ENCODE measurements at regions not wholly inside any gene's neighbourhood (a gene's known extent, or its start where the extent isn't known, plus 50 kb on each side); places are given as distances from the start of the nearest gene placed in this dataset.
"Not testable (repeated sequence)": the region's sequence is repeated elsewhere in the genome, so short reads cannot be mapped to it uniquely, and the experiment has no call there.

DNA sequence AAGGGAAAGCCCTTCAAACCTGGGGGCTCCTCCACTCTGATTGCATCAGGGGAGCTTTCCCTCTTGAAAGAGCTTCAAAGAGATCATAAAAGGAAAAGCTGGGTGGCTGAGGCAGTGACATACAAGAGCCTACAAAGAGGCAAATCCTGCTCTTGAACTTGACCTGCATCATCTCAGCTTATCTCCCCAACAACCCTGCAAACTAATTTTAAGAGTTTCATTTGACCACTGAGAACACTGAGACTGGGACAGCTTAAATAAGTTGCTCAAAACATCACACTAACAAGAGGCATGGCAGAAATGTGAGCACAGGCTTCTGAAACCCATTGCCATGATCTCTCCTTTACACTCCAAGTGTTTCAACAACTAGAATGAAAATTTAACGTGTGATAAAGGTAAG, 101.6 kb upstream of the PPARGC1A start:
- Mint-ChIP-seq H3K27me3 (no peaks in the 10 kb centered on the region), H3K4me1 (no peaks in the 10 kb centered on the region), H3K9me3 (no peaks in the 10 kb centered on the region), H3K36me3 (ENCODE audit: low read depth) (no peaks in the 10 kb centered on the region), H3K4me3 (no peak overlapping the region), H3K27ac (no peak overlapping the region)
- no peak for DNase-seq
- ChIA-PET POLR2A (no interaction called here), CTCF (no interaction called here)

DNA sequence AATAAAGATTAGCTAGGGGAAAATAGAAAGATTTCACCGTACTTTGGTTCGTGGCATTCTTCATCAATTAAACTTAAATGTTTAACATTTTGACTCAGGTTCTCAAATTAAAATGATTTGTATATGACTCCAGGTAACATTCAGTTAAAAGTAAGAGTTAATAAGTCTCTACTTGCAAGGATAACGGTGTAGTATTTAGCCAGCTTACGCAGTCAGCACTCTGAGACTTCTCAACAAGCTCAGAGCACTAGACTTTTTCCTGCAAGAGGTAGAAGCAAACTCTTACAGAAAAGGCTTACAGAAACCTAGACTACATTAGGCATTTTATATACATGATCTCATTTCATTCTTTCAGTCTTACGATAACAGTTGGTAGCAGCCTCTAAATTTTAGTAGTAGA, 96.4 kb upstream of the PPARGC1A start:
- Mint-ChIP-seq H3K27me3 (no peaks in the 10 kb centered on the region), H3K36me3 (ENCODE audit: low read depth) (no peaks in the 10 kb centered on the region), H3K27ac (no peak overlapping the region), H3K4me3 (no peak overlapping the region), H3K4me1 (no peaks in the 10 kb centered on the region), H3K9me3 (no peaks in the 10 kb centered on the region)
- POLR2A ChIA-PET: no interaction called here
- CTCF ChIA-PET: no interaction called here
- DNase-seq: no peak

DNA sequence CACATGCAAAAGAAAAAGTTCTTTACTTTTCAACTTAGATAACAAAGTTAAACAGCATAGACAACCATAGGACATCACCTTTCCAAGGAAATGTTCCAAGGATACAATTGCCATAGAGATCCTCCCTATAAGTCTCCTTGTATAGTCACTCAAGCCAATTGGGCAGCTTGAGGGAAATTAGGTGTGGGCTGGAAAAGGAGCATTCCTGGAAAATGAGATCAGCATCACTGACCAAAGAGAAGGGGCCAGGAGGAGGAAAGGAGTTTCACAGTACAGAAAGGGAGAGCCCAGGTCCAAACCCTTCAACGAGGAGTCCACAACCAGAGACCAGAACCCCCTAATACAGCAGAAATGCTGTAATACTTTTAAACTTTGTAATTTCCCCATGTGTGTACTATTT, 91.5 kb upstream of the PPARGC1A start:
- Mint-ChIP-seq H3K36me3 (ENCODE audit: low read depth) (no peaks in the 10 kb centered on the region), H3K27ac (no peak overlapping the region), H3K27me3 (no peaks in the 10 kb centered on the region), H3K4me1 (no peaks in the 10 kb centered on the region), H3K4me3 (no peak overlapping the region), H3K9me3 (no peaks in the 10 kb centered on the region)
- no peak for DNase-seq
- POLR2A ChIA-PET: no interaction called here
- CTCF ChIA-PET: no interaction called here

DNA sequence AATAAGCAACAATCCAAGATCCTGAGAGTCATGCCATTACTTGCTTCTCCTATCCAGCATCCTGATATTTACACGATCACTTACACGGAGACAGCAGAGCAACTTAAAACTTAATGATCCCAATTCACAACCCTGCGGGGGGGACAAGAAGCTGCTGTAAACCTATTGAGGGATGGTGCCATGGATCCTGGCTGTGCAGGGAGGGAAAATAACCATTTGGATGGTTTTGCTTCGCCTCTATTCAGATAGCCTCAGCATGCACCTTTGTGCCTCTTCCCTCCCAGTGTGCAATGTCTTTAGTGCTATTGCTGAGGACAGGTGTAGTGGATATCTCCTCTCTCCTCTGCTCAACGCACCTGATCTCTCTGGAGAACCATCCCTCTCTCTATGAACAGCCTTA, 89.7 kb upstream of the PPARGC1A start:
- Mint-ChIP-seq H3K36me3 (ENCODE audit: low read depth) (no peaks in the 10 kb centered on the region), H3K4me3 (no peak overlapping the region), H3K4me1 (no peaks in the 10 kb centered on the region), H3K27me3 (no peaks in the 10 kb centered on the region), H3K9me3 (no peaks in the 10 kb centered on the region), H3K27ac (no peak overlapping the region)
- DNase-seq: no peak
- POLR2A ChIA-PET: no interaction called here
- CTCF ChIA-PET: no interaction called here

DNA sequence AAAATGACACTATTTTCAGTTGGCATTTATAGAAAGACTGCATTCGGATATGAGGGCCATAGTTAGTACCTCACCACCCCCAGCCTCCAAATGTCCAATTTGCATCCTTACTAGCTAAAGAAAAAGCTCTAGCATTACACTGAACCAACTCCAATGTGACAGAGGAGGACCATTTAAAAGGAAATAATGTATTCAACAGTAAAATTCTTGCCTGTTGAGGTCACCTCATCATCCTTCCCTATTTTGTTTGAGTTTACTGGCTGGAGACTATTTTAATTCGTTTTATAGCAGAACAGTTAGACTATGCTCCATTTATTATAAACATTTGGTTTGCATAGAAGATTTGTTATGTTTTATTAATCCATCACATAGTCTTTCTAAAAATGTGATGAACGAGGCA, 88.2 kb upstream of the PPARGC1A start:
- no peaks in the 10 kb centered on the region for H3K36me3 Mint-ChIP-seq (ENCODE audit: low read depth)
- no peak overlapping the region for H3K27ac Mint-ChIP-seq
- H3K4me1 Mint-ChIP-seq: no peaks in the 10 kb centered on the region
- no peaks in the 10 kb centered on the region for H3K27me3 Mint-ChIP-seq
- no peak for DNase-seq
- no peaks in the 10 kb centered on the region for H3K9me3 Mint-ChIP-seq
- CTCF ChIA-PET: no interaction called here
- POLR2A ChIA-PET: no interaction called here
- H3K4me3 Mint-ChIP-seq: no peak overlapping the region

DNA sequence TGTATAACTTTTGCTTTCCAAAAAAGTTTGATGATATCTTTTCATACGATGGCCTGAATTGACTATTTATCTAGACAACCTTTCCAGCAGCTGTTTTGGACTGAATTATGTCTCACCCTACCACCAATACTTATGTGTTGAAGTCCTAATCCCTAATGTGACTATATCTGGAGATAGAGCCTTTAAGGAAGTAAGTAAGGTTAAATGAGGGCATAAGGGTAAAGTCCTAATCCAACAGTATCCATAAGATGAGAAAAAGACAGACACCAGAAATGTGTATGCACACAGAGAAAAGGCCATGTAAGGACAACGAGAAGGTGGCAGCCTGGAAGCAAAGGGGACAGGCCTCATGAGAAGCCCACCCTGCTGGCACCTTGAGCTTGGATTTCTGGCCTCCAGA, 86.6 kb upstream of the PPARGC1A start:
- Mint-ChIP-seq H3K4me3 (no peak overlapping the region), H3K9me3 (no peaks in the 10 kb centered on the region), H3K27me3 (no peaks in the 10 kb centered on the region), H3K27ac (no peak overlapping the region), H3K4me1 (no peaks in the 10 kb centered on the region), H3K36me3 (ENCODE audit: low read depth) (no peaks in the 10 kb centered on the region)
- DNase-seq: no peak
- ChIA-PET POLR2A (no interaction called here), CTCF (no interaction called here)

DNA sequence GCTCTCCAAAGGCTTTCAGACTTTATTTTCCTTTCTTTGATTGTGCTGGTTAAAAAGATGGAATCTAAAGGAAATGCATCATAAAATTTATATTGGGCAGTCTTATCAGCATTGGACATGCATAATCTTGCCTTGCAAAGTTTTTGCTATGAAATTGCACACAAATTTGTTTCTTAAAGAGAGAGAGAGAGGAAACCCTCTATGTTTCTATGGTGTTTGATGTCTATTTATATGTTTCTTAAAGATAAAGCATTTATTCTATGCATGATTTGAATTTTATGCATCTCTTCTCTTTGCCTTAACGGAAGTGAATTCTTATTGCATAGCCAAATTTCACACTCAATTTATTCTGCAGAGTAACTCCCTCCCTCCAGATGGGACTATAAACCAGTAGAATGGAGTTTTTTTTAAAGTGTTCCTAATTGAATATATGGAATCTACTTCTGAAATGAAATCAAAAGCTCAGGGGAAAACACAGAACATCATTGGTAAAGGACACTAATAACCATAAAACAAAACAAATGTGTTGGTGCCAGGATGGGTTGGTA, 83.5 kb upstream of the PPARGC1A start:
- H3K9me3 Mint-ChIP-seq: no peaks in the 10 kb centered on the region
- H3K27ac Mint-ChIP-seq: no peak overlapping the region
- H3K4me1 Mint-ChIP-seq: no peaks in the 10 kb centered on the region
- ChIA-PET POLR2A (no interaction called here), CTCF (no interaction called here)
- H3K27me3 Mint-ChIP-seq: no peaks in the 10 kb centered on the region
- no peak for DNase-seq
- no peaks in the 10 kb centered on the region for H3K36me3 Mint-ChIP-seq (ENCODE audit: low read depth)
- no peak overlapping the region for H3K4me3 Mint-ChIP-seq

DNA sequence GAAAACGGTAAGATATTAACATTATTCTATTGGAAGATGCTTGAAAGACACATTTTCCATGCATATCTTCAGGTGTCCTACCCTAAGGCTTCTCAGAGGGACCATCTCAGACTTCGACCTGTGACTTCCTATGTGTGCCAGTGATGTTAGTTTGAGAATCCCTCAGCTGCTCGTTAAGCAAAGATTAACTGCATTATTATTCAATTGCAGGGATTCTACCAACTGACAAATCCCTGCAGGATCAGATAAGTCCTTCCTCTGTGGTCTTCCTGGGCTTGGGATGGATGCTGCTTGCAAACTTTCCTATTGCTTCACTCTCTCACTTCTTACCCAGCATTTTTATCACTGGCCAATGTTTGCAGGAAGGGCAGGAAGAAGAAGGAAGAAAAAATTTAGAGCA, 83.0 kb upstream of the PPARGC1A start:
- no peaks in the 10 kb centered on the region for H3K27me3 Mint-ChIP-seq

DNA sequence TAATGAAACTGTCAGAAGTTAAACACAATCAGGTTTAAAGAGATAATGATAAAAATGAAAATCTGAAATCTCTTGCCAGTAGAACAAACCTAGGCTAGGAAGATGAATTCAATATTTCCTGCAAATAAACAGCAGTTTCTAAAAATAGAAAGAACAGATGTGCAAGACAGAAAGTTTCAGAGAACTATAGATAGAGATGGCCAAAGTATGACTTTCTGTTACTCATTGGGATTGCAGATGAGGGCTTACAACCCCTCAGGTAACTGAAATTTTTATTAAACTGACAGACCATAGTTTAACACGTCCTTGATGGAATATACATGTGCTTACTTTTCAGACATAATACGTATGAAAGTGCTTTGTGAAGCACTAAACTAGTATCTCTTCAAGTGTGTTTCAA, 82.3 kb upstream of the PPARGC1A start:
- peaks cover 2% of the 10 kb centered on the region for H3K9me3 Mint-ChIP-seq
- H3K4me3 Mint-ChIP-seq: no peak overlapping the region
- no peak for DNase-seq
- ChIA-PET POLR2A (no interaction called here), CTCF (no interaction called here)
- no peaks in the 10 kb centered on the region for H3K36me3 Mint-ChIP-seq (ENCODE audit: low read depth)
- no peak overlapping the region for H3K27ac Mint-ChIP-seq
- no peaks in the 10 kb centered on the region for H3K27me3 Mint-ChIP-seq
- no peaks in the 10 kb centered on the region for H3K4me1 Mint-ChIP-seq

More for the DNA sequence above, 83.0 kb upstream of the PPARGC1A start:
- no peak for DNase-seq
- peaks cover 2% of the 10 kb centered on the region for H3K9me3 Mint-ChIP-seq
- CTCF ChIA-PET: no interaction called here
- POLR2A ChIA-PET: no interaction called here
- no peaks in the 10 kb centered on the region for H3K4me1 Mint-ChIP-seq
- H3K36me3 Mint-ChIP-seq (ENCODE audit: low read depth): no peaks in the 10 kb centered on the region
- no peak overlapping the region for H3K4me3 Mint-ChIP-seq
- H3K27ac Mint-ChIP-seq: no peak overlapping the region

DNA sequence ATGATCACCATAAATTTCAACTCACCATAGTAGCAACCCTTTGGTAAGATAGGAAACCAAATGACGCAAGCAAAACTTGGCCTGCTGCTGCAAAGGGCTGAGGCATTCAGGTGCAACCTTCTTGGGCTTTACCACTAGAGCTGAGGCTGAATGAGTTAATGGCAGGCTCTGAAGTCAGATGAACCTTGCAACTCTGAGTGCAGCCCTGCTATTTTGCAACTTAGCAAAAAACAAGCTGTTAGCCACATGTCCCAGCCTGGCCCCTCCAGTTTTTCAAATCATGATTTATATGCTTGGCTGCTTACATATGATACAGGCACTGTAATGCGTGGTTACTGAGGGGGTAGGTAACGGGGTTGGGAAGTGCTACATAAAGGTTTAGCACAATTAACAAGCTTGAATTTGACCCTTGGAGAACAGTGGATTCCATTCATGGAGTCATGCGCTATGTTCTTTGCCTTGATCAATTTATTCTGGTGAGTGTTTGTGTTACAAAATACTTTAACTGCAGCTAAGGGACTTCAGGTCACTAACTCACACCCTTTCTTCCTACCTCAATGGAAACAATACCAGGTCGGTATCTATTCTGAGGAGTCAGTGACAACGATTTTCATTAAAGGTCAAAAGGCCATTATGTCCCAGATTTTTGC, 80.5 kb upstream of the PPARGC1A start:
- Mint-ChIP-seq H3K27ac (no peak overlapping the region), H3K27me3 (no peaks in the 10 kb centered on the region), H3K9me3 (peaks cover 2% of the 10 kb centered on the region), H3K36me3 (ENCODE audit: low read depth) (no peaks in the 10 kb centered on the region), H3K4me1 (no peaks in the 10 kb centered on the region), H3K4me3 (no peak overlapping the region)
- CTCF ChIA-PET: no interaction called here
- POLR2A ChIA-PET: no interaction called here
- DNase-seq: no peak

DNA sequence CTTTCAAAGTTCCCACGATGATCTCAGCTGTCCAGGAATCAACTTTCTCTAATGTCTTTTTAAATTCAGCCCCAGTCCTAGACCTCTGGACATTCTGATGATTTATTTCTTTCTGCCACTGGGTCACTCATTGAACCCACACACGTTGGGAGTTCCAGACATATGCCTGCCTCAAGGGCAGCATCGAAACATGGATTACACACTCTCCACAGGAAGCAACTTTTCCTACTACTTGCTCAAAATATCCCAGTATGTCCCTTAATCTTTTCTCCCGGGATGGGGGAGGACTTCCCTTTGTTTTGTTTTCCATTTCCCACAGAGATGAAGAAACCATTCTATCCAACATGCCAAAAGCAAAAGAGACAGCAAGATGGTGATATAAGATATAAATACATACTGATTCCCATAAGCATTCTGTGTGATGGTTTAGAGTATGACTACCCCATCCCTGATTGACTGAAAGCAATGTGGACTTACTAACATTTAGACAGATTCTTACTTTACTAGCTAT, 79.8 kb upstream of the PPARGC1A start:
- Mint-ChIP-seq H3K27me3 (no peaks in the 10 kb centered on the region), H3K36me3 (ENCODE audit: low read depth) (no peaks in the 10 kb centered on the region), H3K9me3 (peaks cover 2% of the 10 kb centered on the region), H3K27ac (no peak overlapping the region), H3K4me1 (no peaks in the 10 kb centered on the region), H3K4me3 (no peak overlapping the region)
- POLR2A ChIA-PET: no interaction called here
- CTCF ChIA-PET: no interaction called here
- DNase-seq: no peak

DNA sequence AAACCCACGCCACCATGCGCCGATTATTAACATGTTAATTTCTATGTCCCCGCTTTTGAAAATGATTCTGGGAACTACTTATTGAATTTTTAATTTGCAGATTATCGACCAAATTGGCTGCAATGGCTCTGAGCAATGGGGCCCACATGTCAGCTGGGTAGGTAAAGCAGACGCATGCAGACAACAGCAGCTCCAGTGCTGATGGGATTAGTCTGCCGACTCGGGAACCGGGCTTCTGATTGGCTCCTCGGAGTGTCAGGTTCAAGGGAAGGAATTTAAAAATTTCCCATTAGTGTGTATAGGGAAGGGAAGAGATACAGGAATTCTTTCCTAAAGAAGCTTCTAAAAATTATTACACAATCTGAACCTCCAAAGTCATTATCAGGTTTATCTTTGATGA, 77.4 kb upstream of the PPARGC1A start:
- peaks cover 2% of the 10 kb centered on the region for H3K9me3 Mint-ChIP-seq
- no peaks in the 10 kb centered on the region for H3K27me3 Mint-ChIP-seq
- DNase-seq: no peak
- POLR2A ChIA-PET: no interaction called here
- H3K4me1 Mint-ChIP-seq: no peaks in the 10 kb centered on the region
- H3K36me3 Mint-ChIP-seq (ENCODE audit: low read depth): no peaks in the 10 kb centered on the region
- CTCF ChIA-PET: no interaction called here
- H3K27ac Mint-ChIP-seq: no peak overlapping the region
- H3K4me3 Mint-ChIP-seq: no peak overlapping the region

DNA sequence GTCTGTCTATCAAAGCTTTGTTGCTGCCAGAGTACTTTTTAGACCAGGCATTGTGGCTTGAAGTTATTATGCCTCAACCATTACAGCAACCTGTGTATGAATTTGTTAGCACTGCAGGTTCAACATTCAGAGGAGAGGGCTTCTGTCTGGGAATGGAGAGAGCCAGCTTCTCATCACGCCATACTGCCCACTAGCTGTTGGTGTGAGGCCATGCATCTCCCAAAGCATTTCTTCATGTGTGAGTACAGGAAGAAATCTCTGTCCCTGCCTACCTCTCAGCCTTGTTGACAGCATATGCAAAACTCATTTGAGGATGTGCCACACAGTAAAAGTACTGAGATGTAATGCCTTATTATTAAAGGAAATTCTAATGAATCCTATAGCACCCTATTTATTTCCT, 76.9 kb upstream of the PPARGC1A start:
- CTCF ChIA-PET: no interaction called here
- Mint-ChIP-seq H3K4me3 (no peak overlapping the region), H3K4me1 (no peaks in the 10 kb centered on the region), H3K36me3 (ENCODE audit: low read depth) (no peaks in the 10 kb centered on the region), H3K9me3 (peaks cover 2% of the 10 kb centered on the region), H3K27me3 (no peaks in the 10 kb centered on the region), H3K27ac (no peak overlapping the region)
- POLR2A ChIA-PET: no interaction called here
- no peak for DNase-seq

DNA sequence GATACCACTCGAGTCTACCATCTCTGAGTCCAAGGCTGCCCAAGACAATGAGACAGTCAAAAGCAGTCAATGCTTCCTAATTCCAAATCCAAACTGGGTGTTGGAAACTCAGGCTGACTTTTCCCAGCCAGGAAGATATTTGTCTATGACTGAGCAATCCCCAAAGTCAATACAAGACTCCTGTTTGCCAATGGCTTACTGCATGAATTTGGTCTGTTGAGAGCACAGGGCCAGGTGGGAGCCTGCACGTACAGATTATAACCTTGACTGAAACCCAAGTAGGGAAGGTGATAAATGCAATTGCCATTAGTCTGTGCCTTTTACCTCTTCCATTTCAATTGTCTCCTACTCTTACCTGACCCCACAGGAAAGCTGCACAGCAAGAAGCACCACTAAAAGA, 72.6 kb upstream of the PPARGC1A start:
- no peaks in the 10 kb centered on the region for H3K9me3 Mint-ChIP-seq
- H3K4me3 Mint-ChIP-seq: no peak overlapping the region
- POLR2A ChIA-PET: no interaction called here
- DNase-seq: no peak
- CTCF ChIA-PET: no interaction called here
- H3K4me1 Mint-ChIP-seq: no peaks in the 10 kb centered on the region
- no peaks in the 10 kb centered on the region for H3K36me3 Mint-ChIP-seq (ENCODE audit: low read depth)
- no peaks in the 10 kb centered on the region for H3K27me3 Mint-ChIP-seq
- H3K27ac Mint-ChIP-seq: no peak overlapping the region

DNA sequence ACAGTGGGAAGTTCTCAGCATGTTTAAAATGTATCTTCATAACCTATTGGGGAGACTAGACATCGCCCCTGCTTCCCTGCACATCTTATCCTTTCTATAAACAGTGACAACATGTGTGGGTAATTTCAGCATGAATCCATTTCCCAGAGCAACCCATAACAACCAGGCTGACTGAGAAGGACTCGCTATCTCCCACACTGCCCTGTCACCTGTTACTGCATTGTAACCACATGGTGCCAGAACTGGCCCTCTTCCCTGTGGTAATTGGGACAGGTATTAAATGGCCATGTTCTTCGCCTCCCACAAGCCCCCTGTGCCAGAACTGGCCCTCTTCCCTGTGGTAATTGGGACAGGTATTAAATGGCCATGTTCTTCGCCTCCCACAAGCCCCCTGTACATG, 71.5 kb upstream of the PPARGC1A start:
- DNase-seq; CTCF ChIA-PET; H3K27ac Mint-ChIP-seq; H3K9me3 Mint-ChIP-seq; H3K4me1 Mint-ChIP-seq; H3K36me3 Mint-ChIP-seq (ENCODE audit: low read depth); H3K4me3 Mint-ChIP-seq; POLR2A ChIA-PET; H3K27me3 Mint-ChIP-seq: not testable (repeated sequence)
